ENCODE measurements at regions not wholly inside any gene's neighbourhood (a gene's known extent, or its start where the extent isn't known, plus 50 kb on each side); places are given as distances from the start of the nearest gene placed in this dataset.

GRCh38 chr22:22749167-22749758, 104.8 kb downstream of the GGTLC2 start:
- no peak for TF ChIP-seq CTCF (IDR thresholded peaks at IDR 0.05)
- TF ChIP-seq POLR2A (IDR thresholded peaks at IDR 0.05): no peak
